ENCODE measurements at regions not wholly inside any gene's neighbourhood (a gene's known extent, or its start where the extent isn't known, plus 50 kb on each side); places are given as distances from the start of the nearest gene placed in this dataset.

DNA sequence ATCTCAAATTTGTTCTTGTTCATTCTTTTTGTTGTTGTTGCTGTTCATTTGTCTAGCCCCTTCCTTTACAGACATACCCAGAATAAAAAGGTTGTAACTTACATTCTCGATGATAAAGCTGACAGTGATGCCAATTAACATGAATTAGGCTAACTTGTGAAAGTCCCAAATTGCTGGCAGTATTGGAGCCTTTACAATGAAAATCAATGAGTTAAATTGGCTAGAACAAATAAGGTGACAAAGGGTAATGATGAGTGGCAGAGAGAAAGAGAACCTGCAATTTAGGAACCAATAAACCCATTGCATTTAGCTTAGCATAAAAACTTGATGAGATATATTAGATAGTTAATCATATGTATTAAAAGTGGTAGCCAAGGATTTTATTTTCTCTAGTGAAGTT lies 521.0 kb downstream of the ADCYAP1 start:
- TF ChIP-seq, protein P1, sequence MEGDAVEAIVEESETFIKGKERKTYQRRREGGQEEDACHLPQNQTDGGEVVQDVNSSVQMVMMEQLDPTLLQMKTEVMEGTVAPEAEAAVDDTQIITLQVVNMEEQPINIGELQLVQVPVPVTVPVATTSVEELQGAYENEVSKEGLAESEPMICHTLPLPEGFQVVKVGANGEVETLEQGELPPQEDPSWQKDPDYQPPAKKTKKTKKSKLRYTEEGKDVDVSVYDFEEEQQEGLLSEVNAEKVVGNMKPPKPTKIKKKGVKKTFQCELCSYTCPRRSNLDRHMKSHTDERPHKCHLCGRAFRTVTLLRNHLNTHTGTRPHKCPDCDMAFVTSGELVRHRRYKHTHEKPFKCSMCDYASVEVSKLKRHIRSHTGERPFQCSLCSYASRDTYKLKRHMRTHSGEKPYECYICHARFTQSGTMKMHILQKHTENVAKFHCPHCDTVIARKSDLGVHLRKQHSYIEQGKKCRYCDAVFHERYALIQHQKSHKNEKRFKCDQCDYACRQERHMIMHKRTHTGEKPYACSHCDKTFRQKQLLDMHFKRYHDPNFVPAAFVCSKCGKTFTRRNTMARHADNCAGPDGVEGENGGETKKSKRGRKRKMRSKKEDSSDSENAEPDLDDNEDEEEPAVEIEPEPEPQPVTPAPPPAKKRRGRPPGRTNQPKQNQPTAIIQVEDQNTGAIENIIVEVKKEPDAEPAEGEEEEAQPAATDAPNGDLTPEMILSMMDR (IDR thresholded peaks at IDR 0.05; ENCODE audit: low read depth, low read length) = no peak
- TF ChIP-seq MAX (IDR thresholded peaks at IDR 0.05; ENCODE audit: low read depth, low read length) (no peak), POLR2A (IDR thresholded peaks at IDR 0.05; ENCODE audit: extremely low read depth, insufficient read length) (no peak)
